ENCODE measurements at regions not wholly inside any gene's neighbourhood (a gene's known extent, or its start where the extent isn't known, plus 50 kb on each side); places are given as distances from the start of the nearest gene placed in this dataset.

DNA sequence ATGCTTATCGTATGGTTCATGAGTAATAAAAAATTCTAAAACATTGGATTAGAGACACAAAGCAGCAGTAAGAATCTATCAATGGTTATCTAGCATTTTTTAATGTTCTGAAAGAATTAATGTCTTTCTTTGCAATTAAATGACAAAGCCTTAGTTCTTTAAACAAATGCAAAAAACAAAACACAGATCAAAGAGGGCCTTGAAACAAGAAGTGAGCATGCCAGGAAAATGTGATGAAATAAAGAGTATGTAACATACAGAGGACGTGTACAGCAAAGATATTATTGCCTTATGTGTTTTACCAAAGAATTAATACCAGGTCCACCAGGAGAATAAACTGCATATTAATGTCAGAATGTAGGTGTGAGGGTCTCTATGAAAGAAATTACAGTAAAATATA, 812.3 kb upstream of the GRAMD2B start:
- TF ChIP-seq RAD21 (IDR thresholded peaks at IDR 0.05; ENCODE audit: low read depth) = no peak
- no peak for TF ChIP-seq FOXM1 (IDR thresholded peaks at IDR 0.05; ENCODE audit: borderline replicate concordance, low read depth)
- TF ChIP-seq, protein P1, sequence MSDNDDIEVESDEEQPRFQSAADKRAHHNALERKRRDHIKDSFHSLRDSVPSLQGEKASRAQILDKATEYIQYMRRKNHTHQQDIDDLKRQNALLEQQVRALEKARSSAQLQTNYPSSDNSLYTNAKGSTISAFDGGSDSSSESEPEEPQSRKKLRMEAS (IDR thresholded peaks at IDR 0.05) = no peak
- TF ChIP-seq EGR1 (IDR thresholded peaks at IDR 0.05) = no peak
- TF ChIP-seq TEAD4 (IDR thresholded peaks at IDR 0.05) = no peak
- TF ChIP-seq CEBPB (IDR thresholded peaks at IDR 0.05) = no peak
- no peak for TF ChIP-seq NFIC (IDR thresholded peaks at IDR 0.05)
- TF ChIP-seq EP300 (IDR thresholded peaks at IDR 0.05; ENCODE audit: borderline replicate concordance) = no peak
- TF ChIP-seq ZBTB7A (IDR thresholded peaks at IDR 0.05; ENCODE audit: low read depth) = no peak
- no peak for TF ChIP-seq CREB1 (IDR thresholded peaks at IDR 0.05; ENCODE audit: low read depth)
- TF ChIP-seq TCF12 (IDR thresholded peaks at IDR 0.05; ENCODE audit: low read depth) = no peak
- TF ChIP-seq, protein P2, sequence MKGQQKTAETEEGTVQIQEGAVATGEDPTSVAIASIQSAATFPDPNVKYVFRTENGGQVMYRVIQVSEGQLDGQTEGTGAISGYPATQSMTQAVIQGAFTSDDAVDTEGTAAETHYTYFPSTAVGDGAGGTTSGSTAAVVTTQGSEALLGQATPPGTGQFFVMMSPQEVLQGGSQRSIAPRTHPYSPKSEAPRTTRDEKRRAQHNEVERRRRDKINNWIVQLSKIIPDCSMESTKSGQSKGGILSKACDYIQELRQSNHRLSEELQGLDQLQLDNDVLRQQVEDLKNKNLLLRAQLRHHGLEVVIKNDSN (IDR thresholded peaks at IDR 0.05) = no peak
- TF ChIP-seq, protein P3, sequence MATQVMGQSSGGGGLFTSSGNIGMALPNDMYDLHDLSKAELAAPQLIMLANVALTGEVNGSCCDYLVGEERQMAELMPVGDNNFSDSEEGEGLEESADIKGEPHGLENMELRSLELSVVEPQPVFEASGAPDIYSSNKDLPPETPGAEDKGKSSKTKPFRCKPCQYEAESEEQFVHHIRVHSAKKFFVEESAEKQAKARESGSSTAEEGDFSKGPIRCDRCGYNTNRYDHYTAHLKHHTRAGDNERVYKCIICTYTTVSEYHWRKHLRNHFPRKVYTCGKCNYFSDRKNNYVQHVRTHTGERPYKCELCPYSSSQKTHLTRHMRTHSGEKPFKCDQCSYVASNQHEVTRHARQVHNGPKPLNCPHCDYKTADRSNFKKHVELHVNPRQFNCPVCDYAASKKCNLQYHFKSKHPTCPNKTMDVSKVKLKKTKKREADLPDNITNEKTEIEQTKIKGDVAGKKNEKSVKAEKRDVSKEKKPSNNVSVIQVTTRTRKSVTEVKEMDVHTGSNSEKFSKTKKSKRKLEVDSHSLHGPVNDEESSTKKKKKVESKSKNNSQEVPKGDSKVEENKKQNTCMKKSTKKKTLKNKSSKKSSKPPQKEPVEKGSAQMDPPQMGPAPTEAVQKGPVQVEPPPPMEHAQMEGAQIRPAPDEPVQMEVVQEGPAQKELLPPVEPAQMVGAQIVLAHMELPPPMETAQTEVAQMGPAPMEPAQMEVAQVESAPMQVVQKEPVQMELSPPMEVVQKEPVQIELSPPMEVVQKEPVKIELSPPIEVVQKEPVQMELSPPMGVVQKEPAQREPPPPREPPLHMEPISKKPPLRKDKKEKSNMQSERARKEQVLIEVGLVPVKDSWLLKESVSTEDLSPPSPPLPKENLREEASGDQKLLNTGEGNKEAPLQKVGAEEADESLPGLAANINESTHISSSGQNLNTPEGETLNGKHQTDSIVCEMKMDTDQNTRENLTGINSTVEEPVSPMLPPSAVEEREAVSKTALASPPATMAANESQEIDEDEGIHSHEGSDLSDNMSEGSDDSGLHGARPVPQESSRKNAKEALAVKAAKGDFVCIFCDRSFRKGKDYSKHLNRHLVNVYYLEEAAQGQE (IDR thresholded peaks at IDR 0.05; ENCODE audit: low read depth) = no peak
- no peak for TF ChIP-seq YY1 (IDR thresholded peaks at IDR 0.05; ENCODE audit: low read depth)
- TF ChIP-seq TAF1 (IDR thresholded peaks at IDR 0.05; ENCODE audit: low read depth) = no peak

DNA sequence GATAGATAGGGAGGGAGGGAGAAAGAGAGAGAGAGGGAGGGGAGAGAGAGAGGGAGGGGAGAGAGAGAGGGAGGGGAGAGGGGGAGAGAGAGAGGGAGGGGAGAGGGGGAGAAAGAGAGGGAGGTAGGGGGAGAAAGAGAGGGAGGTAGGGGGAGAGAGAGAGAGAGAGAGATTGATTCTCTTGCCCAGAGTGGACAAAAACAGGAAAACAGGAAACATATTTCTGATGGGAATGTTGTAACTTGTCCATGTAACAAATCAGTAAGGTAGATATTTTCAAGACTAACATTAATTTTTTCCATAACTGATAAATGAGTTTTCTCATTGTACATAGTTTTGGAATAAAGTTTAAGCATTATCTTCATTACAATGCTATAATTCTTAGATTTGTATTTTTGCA, 811.7 kb upstream of the GRAMD2B start:
- TF ChIP-seq CEBPB (IDR thresholded peaks at IDR 0.05) (no peak), FOXM1 (IDR thresholded peaks at IDR 0.05; ENCODE audit: borderline replicate concordance, low read depth) (no peak), YY1 (IDR thresholded peaks at IDR 0.05; ENCODE audit: low read depth) (no peak), NFIC (IDR thresholded peaks at IDR 0.05) (no peak), EP300 (IDR thresholded peaks at IDR 0.05; ENCODE audit: borderline replicate concordance) (no peak)

DNA sequence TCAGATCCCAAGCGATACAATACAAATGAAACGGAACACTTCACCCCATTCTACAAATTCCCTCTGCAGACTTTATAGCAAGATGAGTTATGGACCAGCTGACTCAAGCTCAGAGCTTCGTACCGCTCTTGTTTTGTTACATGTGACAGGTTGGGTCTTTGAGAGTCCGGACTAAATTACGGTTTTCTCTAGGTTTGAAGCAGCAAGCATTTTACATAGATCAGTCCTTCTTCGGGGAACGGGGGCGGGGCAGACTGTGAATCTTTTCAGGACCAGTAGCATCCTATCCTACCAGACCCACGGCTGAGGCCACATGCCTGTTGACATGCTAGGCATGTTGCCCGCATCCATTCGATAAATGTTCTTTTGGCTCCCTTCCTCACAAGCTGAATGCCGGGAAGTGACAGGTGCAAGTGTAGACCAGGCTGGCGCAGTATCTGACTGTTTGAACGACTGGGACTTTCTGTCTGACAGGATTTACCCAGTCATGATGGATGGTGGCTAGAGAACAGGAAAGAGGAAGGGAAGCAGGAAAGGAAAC, 811.0 kb upstream of the GRAMD2B start:
- TF ChIP-seq TEAD4 (IDR thresholded peaks at IDR 0.05) (no peak), RAD21 (IDR thresholded peaks at IDR 0.05; ENCODE audit: low read depth) (no peak), TCF12 (IDR thresholded peaks at IDR 0.05; ENCODE audit: low read depth) (no peak), EGR1 (IDR thresholded peaks at IDR 0.05) (no peak), EP300 (IDR thresholded peaks at IDR 0.05; ENCODE audit: borderline replicate concordance) (no peak), TAF1 (IDR thresholded peaks at IDR 0.05; ENCODE audit: low read depth) (no peak), NFIC (IDR thresholded peaks at IDR 0.05) (no peak), ZBTB7A (IDR thresholded peaks at IDR 0.05; ENCODE audit: low read depth) (no peak), FOXM1 (IDR thresholded peaks at IDR 0.05; ENCODE audit: borderline replicate concordance, low read depth) (no peak), CREB1 (IDR thresholded peaks at IDR 0.05; ENCODE audit: low read depth) (no peak)
- TF ChIP-seq, protein P2 (IDR thresholded peaks at IDR 0.05) = no peak
- TF ChIP-seq, protein P3 (IDR thresholded peaks at IDR 0.05; ENCODE audit: low read depth) = no peak

DNA sequence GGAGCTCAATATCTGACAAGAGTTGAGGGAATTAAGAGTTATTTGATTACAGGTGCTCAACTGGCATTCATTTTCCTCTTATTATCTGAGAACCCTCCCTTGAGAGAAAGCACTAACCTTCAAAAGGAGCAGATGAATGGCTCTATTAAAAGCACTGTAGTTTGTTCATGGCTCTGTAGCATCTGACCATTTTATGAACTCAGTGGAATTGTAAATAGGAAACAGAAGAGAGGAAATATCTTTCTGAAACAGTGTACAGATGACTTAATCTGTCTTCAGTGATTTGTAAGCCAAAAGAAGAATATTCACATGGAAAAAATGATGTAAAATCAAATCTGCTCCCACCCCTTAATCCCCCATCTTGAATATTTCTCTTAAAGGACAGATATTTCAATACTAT, 810.4 kb upstream of the GRAMD2B start:
- TF ChIP-seq TEAD4 (IDR thresholded peaks at IDR 0.05) (no peak), TAF1 (IDR thresholded peaks at IDR 0.05; ENCODE audit: low read depth) (no peak), TCF12 (IDR thresholded peaks at IDR 0.05; ENCODE audit: low read depth) (no peak), EP300 (IDR thresholded peaks at IDR 0.05; ENCODE audit: borderline replicate concordance) (no peak), CREB1 (IDR thresholded peaks at IDR 0.05; ENCODE audit: low read depth) (no peak), CEBPB (IDR thresholded peaks at IDR 0.05) (no peak), NFIC (IDR thresholded peaks at IDR 0.05) (no peak), EGR1 (IDR thresholded peaks at IDR 0.05) (no peak), RAD21 (IDR thresholded peaks at IDR 0.05; ENCODE audit: low read depth) (no peak), FOXM1 (IDR thresholded peaks at IDR 0.05; ENCODE audit: borderline replicate concordance, low read depth) (no peak), ZBTB7A (IDR thresholded peaks at IDR 0.05; ENCODE audit: low read depth) (no peak)
- TF ChIP-seq, protein P3 (IDR thresholded peaks at IDR 0.05; ENCODE audit: low read depth) = no peak
- TF ChIP-seq, protein P2 (IDR thresholded peaks at IDR 0.05) = no peak
